ENCODE measurements at regions not wholly inside any gene's neighbourhood (a gene's known extent, or its start where the extent isn't known, plus 50 kb on each side); places are given as distances from the start of the nearest gene placed in this dataset.
"Not testable (repeated sequence)": the region's sequence is repeated elsewhere in the genome, so short reads cannot be mapped to it uniquely, and the experiment has no call there.

- no peak for TF ChIP-seq CTCF (IDR thresholded peaks at IDR 0.05)
- no peaks in the 10 kb centered on the region for H3K9me3 ChIP-seq (replicated peaks in 1 of 2; ENCODE audit: control insufficient read depth in 1 of 2, insufficient read depth in 1 of 2, low read length in 2 of 2)
- no peak for DNase-seq
- H3K36me3 Mint-ChIP-seq, result no peaks in the 10 kb centered on the region
- H3K79me2 ChIP-seq (ENCODE audit: insufficient read depth, low read length), result no peaks in the 10 kb centered on the region
- no peaks in the 10 kb centered on the region for H4K20me1 ChIP-seq (ENCODE audit: insufficient read depth, low read length)
- no peaks in the 10 kb centered on the region for H3K4me1 Mint-ChIP-seq
- H3K9ac ChIP-seq (ENCODE audit: insufficient read depth, low read length, poor library complexity, severe bottlenecking), result no peak overlapping the region
- H3K4me3 ChIP-seq (replicated peaks in 1 of 3; ENCODE audit: low read depth in 2 of 3, low read length in 3 of 3), result no peak overlapping the region
- WGBS (ENCODE audit: insufficient coverage), result 80% methylated on average over 1 of the region's 4 CpGs
- H3K4me2 ChIP-seq (replicated peaks; ENCODE audit: extremely low read depth, low read length, poor library complexity, severe bottlenecking), result no peak overlapping the region
- no peak overlapping the region for H3K27ac ChIP-seq (ENCODE audit: low read depth in 1 of 2, low read length in 2 of 2)
- H3K4me1 ChIP-seq (ENCODE audit: control insufficient read depth in 1 of 2, insufficient read depth in 2 of 2, low read length in 2 of 2), result no peaks in the 10 kb centered on the region
- H3K27me3 ChIP-seq (ENCODE audit: control insufficient read depth in 2 of 2, insufficient read depth in 2 of 2, low read length in 2 of 2), result peaks cover 0 to 2% of the 10 kb centered on the region in 2 donors
- H3K27ac Mint-ChIP-seq, result no peak overlapping the region
- H2AFZ ChIP-seq (ENCODE audit: insufficient read depth, low read depth, low read length, poor library complexity, severe bottlenecking), result no peak overlapping the region
- peaks cover 0 to 4% (median 0%) of the 10 kb centered on the region in 7 donors for H3K9me3 Mint-ChIP-seq
- intact Hi-C loops (cut with micrococcal nuclease), result no loop called here
- peaks cover 0 to 4% (median 2%) of the 10 kb centered on the region in 3 donors for H3K27me3 Mint-ChIP-seq (ENCODE audit: low read depth in 3 of 3)
- H3K4me3 Mint-ChIP-seq, result no peak overlapping the region
- no peaks in the 10 kb centered on the region for H3K36me3 ChIP-seq (replicated peaks in 1 of 2; ENCODE audit: control insufficient read depth in 1 of 2, insufficient read depth in 2 of 2, low read length in 2 of 2)
These were observed 60.0 kb upstream of the BMS1 start for GRCh38 chr10:42722575-42722974.

- H3K36me3 Mint-ChIP-seq; H3K9ac ChIP-seq (ENCODE audit: insufficient read depth, low read length, poor library complexity, severe bottlenecking); H3K36me3 ChIP-seq (replicated peaks in 1 of 2; ENCODE audit: control insufficient read depth in 1 of 2, insufficient read depth in 2 of 2, low read length in 2 of 2); H3K4me3 Mint-ChIP-seq; H3K27me3 ChIP-seq (ENCODE audit: control insufficient read depth in 2 of 2, insufficient read depth in 2 of 2, low read length in 2 of 2); H3K27ac Mint-ChIP-seq; H3K9me3 Mint-ChIP-seq; H3K4me1 Mint-ChIP-seq; H3K4me3 ChIP-seq (replicated peaks in 1 of 3; ENCODE audit: low read depth in 2 of 3, low read length in 3 of 3); DNase-seq; H3K27ac ChIP-seq (ENCODE audit: low read depth in 1 of 2, low read length in 2 of 2); H3K79me2 ChIP-seq (ENCODE audit: insufficient read depth, low read length); H4K20me1 ChIP-seq (ENCODE audit: insufficient read depth, low read length); H3K9me3 ChIP-seq (replicated peaks in 1 of 2; ENCODE audit: control insufficient read depth in 1 of 2, insufficient read depth in 1 of 2, low read length in 2 of 2); H3K4me1 ChIP-seq (ENCODE audit: control insufficient read depth in 1 of 2, insufficient read depth in 2 of 2, low read length in 2 of 2); intact Hi-C loops (cut with micrococcal nuclease); H3K4me2 ChIP-seq (replicated peaks; ENCODE audit: extremely low read depth, low read length, poor library complexity, severe bottlenecking); H3K27me3 Mint-ChIP-seq (ENCODE audit: low read depth in 3 of 3); H2AFZ ChIP-seq (ENCODE audit: insufficient read depth, low read depth, low read length, poor library complexity, severe bottlenecking): not testable (repeated sequence)
- no CpG with 5 or more reads among the region's 3 CpGs for WGBS (ENCODE audit: insufficient coverage)
These were observed 59.0 kb upstream of the BMS1 start for GRCh38 chr10:42723549-42723948.

- H3K4me3 ChIP-seq (replicated peaks in 1 of 3; ENCODE audit: low read depth in 2 of 3, low read length in 3 of 3); H3K9me3 Mint-ChIP-seq; H3K36me3 Mint-ChIP-seq; H3K27me3 Mint-ChIP-seq (ENCODE audit: low read depth in 3 of 3); H3K4me1 Mint-ChIP-seq; H3K27ac Mint-ChIP-seq; H3K79me2 ChIP-seq (ENCODE audit: insufficient read depth, low read length); intact Hi-C loops (cut with micrococcal nuclease); H3K9ac ChIP-seq (ENCODE audit: insufficient read depth, low read length, poor library complexity, severe bottlenecking); H3K27ac ChIP-seq (ENCODE audit: low read depth in 1 of 2, low read length in 2 of 2); H3K4me2 ChIP-seq (replicated peaks; ENCODE audit: extremely low read depth, low read length, poor library complexity, severe bottlenecking); H3K27me3 ChIP-seq (ENCODE audit: control insufficient read depth in 2 of 2, insufficient read depth in 2 of 2, low read length in 2 of 2); H4K20me1 ChIP-seq (ENCODE audit: insufficient read depth, low read length); H3K36me3 ChIP-seq (replicated peaks in 1 of 2; ENCODE audit: control insufficient read depth in 1 of 2, insufficient read depth in 2 of 2, low read length in 2 of 2); H3K9me3 ChIP-seq (replicated peaks in 1 of 2; ENCODE audit: control insufficient read depth in 1 of 2, insufficient read depth in 1 of 2, low read length in 2 of 2); H3K4me1 ChIP-seq (ENCODE audit: control insufficient read depth in 1 of 2, insufficient read depth in 2 of 2, low read length in 2 of 2); H3K4me3 Mint-ChIP-seq; DNase-seq; H2AFZ ChIP-seq (ENCODE audit: insufficient read depth, low read depth, low read length, poor library complexity, severe bottlenecking): not testable (repeated sequence)
- WGBS (ENCODE audit: insufficient coverage), result no CpG with 5 or more reads among the region's 2 CpGs
These were observed 57.9 kb upstream of the BMS1 start for GRCh38 chr10:42724660-42725059.
